Activated CD4-positive, alpha-beta memory T cell treated with anti-CD3 and anti-CD28 coated beads for 36 hours (primary cell): ENCODE measurements at regions not wholly inside any gene's neighbourhood (a gene's known extent, or its start where the extent isn't known, plus 50 kb on each side); places are given as distances from the start of the nearest gene placed in this dataset.
"Not testable (repeated sequence)": the region's sequence is repeated elsewhere in the genome, so short reads cannot be mapped to it uniquely, and the experiment has no call there.

Experiments
- CTCF ChIA-PET: fragments of 350-600 bp; sonication (Branson Sonifier 250); formaldehyde crosslinking; loops from one replicate; lab custom pipeline; 2021; ENCODE audit warnings: antibody characterized with exemption, inconsistent platforms; lab: Charles Lee
- POLR2A ChIA-PET: fragments of 350-600 bp; sonication (Branson Sonifier 250); formaldehyde crosslinking; loops from one replicate; lab custom pipeline; 2021; ENCODE audit warnings: antibody characterized with exemption; lab: Charles Lee
- DNase-seq: peaks from one replicate; pipeline ENCODE4 v3.0.0-alpha.2; 2020
- H3K27ac Mint-ChIP-seq: one replicate; pipeline ENCODE4 v1.8.0; 2021; ENCODE audit warnings: mixed read lengths
- H3K27me3 Mint-ChIP-seq: one replicate; pipeline ENCODE4 v1.8.0; 2021; ENCODE audit warnings: mixed read lengths
- H3K36me3 Mint-ChIP-seq: one replicate; pipeline ENCODE4 v1.8.0; 2021; ENCODE audit warnings: mixed read lengths
- H3K4me1 Mint-ChIP-seq: one replicate; pipeline ENCODE4 v1.8.0; 2021; ENCODE audit warnings: low read depth, mixed read lengths
- H3K4me3 Mint-ChIP-seq: one replicate; pipeline ENCODE4 v1.8.0; 2021; ENCODE audit warnings: mild to moderate bottlenecking, mixed read lengths
- H3K9me3 Mint-ChIP-seq: one replicate; pipeline ENCODE4 v1.8.0; 2021; ENCODE audit warnings: mixed read lengths
- intact Hi-C: fragments of 100-400 bp; cut with micrococcal nuclease; formaldehyde crosslinking; loops from one replicate; pipeline ENCODE4 v1.15.1; 2023

GRCh38 chrX:107374132-107374531 is 75.3 kb upstream of the FRMPD3 start:
- intact Hi-C loops = no loop called here
- Mint-ChIP-seq H3K27me3 (peaks cover 1% of the 10 kb centered on the region), H3K4me1 (no peaks in the 10 kb centered on the region), H3K4me3 (no peak overlapping the region), H3K27ac (no peak overlapping the region), H3K9me3 (no peaks in the 10 kb centered on the region), H3K36me3 (no peaks in the 10 kb centered on the region)
- POLR2A ChIA-PET = no interaction called here
- CTCF ChIA-PET = no interaction called here
- DNase-seq = no peak

DNA sequence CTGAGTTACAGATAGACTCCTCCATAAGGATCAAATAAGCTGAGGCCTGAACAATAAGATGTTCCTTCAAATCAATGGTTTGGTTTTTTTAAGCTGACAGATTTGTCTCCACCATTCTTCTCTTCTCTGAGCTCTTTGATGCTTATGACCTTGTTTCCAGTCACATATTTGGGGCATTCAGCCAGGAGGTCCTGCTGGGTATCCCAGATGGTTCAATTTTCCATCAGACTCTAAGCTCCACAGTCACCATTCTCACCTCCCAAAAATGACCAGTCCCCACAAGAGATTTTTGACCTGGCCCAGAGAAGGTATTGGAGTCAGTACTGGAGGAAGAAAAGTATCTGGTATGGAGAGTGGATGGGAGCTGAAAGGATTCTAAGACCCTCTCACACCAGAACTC is 74.6 kb upstream of the FRMPD3 start:
- ChIA-PET POLR2A (no interaction called here), CTCF (no interaction called here)
- no peak for DNase-seq
- H3K27ac Mint-ChIP-seq = no peak overlapping the region
- H3K36me3 Mint-ChIP-seq = no peaks in the 10 kb centered on the region
- H3K4me3 Mint-ChIP-seq = no peak overlapping the region
- peaks cover 1% of the 10 kb centered on the region for H3K27me3 Mint-ChIP-seq
- H3K4me1 Mint-ChIP-seq = no peaks in the 10 kb centered on the region
- no peaks in the 10 kb centered on the region for H3K9me3 Mint-ChIP-seq
- intact Hi-C loops = no loop called here

DNA sequence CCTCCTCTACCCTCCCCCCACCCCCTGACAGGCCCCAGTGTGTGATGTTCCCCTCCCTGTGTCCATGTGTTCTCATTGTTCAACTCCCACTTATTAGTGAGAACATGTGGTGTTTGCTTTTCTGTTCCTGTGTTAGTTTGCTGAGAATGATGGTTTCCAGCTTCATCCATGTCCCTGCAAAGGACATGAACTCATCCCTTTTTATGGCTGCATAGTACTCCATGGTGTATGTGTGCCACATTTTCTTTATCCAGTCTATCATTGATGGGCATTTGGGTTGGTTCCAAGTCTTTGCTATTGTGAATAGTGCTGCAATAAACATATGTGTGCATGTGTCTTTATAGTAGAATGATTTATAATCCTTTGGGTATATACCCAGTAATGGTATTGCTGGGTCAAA is 73.3 kb upstream of the FRMPD3 start:
- H3K27ac Mint-ChIP-seq = not testable (repeated sequence)

DNA sequence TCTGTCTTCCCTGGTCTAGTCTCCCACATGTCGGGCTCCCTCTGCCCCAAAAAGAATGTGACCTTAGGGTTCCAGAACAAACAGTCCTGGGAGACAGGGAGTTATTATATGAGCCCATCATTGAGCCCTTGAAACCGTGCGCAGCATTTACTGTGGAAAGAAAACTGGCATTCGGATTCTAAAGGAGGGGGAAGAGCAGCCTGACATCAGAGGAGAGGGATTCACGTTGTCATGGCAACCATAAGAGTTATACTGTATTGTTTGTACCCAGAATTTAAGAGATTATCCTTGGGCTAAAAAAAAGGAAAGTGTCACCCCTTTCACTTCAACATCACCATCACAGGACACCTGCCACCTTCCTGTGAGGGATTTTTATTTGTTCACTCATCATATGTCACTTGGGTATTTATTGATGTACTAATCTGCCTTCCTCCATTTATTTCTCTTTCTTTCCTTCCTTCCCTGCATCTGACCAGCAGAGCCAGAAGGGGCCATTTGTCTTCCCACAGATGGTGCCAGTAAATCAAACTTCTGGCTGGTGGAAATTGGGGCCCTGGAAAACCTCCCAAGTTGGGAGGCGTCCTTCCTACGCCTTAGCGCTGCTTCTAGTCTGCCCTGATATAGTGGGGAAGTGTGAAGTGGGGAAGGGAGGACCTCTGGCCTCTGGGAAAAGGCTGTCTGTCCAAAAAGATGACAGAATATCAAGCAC is 64.9 kb upstream of the FRMPD3 start:
- no peak for DNase-seq
- Mint-ChIP-seq H3K9me3 (no peaks in the 10 kb centered on the region), H3K4me3 (no peak overlapping the region), H3K4me1 (peaks cover 3% of the 10 kb centered on the region), H3K27ac (no peak overlapping the region), H3K36me3 (no peaks in the 10 kb centered on the region), H3K27me3 (peaks cover 7% of the 10 kb centered on the region)
- intact Hi-C loops = no loop called here
- CTCF ChIA-PET = no interaction called here
- POLR2A ChIA-PET = no interaction called here

More for the DNA sequence above, 73.3 kb upstream of the FRMPD3 start:
- H3K9me3 Mint-ChIP-seq, POLR2A ChIA-PET, CTCF ChIA-PET, H3K4me1 Mint-ChIP-seq, H3K36me3 Mint-ChIP-seq, intact Hi-C loops, DNase-seq, H3K27me3 Mint-ChIP-seq, H3K4me3 Mint-ChIP-seq: not testable (repeated sequence)

- Mint-ChIP-seq H3K36me3 (no peaks in the 10 kb centered on the region), H3K4me1 (no peaks in the 10 kb centered on the region), H3K4me3 (no peak overlapping the region), H3K9me3 (peaks cover 2% of the 10 kb centered on the region), H3K27me3 (peaks cover 3% of the 10 kb centered on the region), H3K27ac (no peak overlapping the region)
- intact Hi-C loops = no loop called here
- CTCF ChIA-PET = no interaction called here
- no peak for DNase-seq
- POLR2A ChIA-PET = no interaction called here
These were observed 59.7 kb upstream of the FRMPD3 start for GRCh38 chrX:107389726-107390125.

- H3K36me3 Mint-ChIP-seq, CTCF ChIA-PET, intact Hi-C loops, DNase-seq, H3K4me1 Mint-ChIP-seq, H3K9me3 Mint-ChIP-seq, POLR2A ChIA-PET, H3K27ac Mint-ChIP-seq, H3K4me3 Mint-ChIP-seq, H3K27me3 Mint-ChIP-seq: not testable (repeated sequence)
These were observed 55.8 kb upstream of the FRMPD3 start for GRCh38 chrX:107393656-107394055.

- Mint-ChIP-seq H3K27ac (no peak overlapping the region), H3K27me3 (peaks cover 3% of the 10 kb centered on the region), H3K4me3 (no peak overlapping the region), H3K4me1 (no peaks in the 10 kb centered on the region), H3K36me3 (no peaks in the 10 kb centered on the region), H3K9me3 (peaks cover 2% of the 10 kb centered on the region)
- ChIA-PET POLR2A (no interaction called here), CTCF (no interaction called here)
- intact Hi-C loops = no loop called here
- DNase-seq = no peak
These were observed 53.2 kb upstream of the FRMPD3 start for GRCh38 chrX:107396235-107396634.

DNA sequence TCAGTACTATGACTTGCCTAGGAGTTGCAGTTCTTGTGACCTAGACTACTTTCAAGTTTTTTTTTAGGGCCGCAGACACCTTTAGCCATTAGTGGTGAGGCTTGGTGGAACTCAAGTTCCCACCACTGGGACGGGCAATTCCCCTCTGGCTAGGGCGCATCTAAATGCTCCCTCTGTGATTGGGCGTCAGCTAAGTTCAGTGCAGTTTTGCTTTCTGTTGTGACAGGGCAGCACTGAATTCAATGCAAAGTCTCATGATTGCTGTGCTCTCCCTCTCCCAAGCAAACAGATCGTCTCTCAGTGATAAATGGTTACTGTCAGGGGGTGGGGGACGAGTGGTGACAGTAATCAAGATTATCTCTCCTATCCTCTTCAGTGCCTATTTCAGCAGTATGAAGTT is 52.7 kb upstream of the FRMPD3 start:
- no peak for DNase-seq
- ChIA-PET CTCF (no interaction called here), POLR2A (no interaction called here)
- intact Hi-C loops = no loop called here
- Mint-ChIP-seq H3K9me3 (peaks cover 2% of the 10 kb centered on the region), H3K4me1 (no peaks in the 10 kb centered on the region), H3K27me3 (peaks cover 3% of the 10 kb centered on the region), H3K36me3 (no peaks in the 10 kb centered on the region), H3K4me3 (no peak overlapping the region), H3K27ac (no peak overlapping the region)

GRCh38 chrX:107398115-107398514 is 51.3 kb upstream of the FRMPD3 start:
- POLR2A ChIA-PET = no interaction called here
- Mint-ChIP-seq H3K9me3 (peaks cover 2% of the 10 kb centered on the region), H3K4me1 (no peaks in the 10 kb centered on the region), H3K27me3 (peaks cover 3% of the 10 kb centered on the region), H3K27ac (no peak overlapping the region), H3K4me3 (no peak overlapping the region), H3K36me3 (no peaks in the 10 kb centered on the region)
- no peak for DNase-seq
- intact Hi-C loops = no loop called here
- CTCF ChIA-PET = no interaction called here
